IPS-20b (cell line): ENCODE measurements at regions not wholly inside any gene's neighbourhood (a gene's known extent, or its start where the extent isn't known, plus 50 kb on each side); places are given as distances from the start of the nearest gene placed in this dataset.

ENCODE experiments used
- H3K27ac ChIP-seq: one replicate; pipeline ENCODE4 v1.5.1; 2013; ENCODE audit warnings: low read length
- H3K27me3 ChIP-seq: 2 replicates; pipeline ENCODE4 v1.6.1; 2013; ENCODE audit warnings: mild to moderate bottlenecking, low read length, inconsistent platforms; ENCODE audit not compliant: insufficient read depth
- H3K36me3 ChIP-seq: 2 replicates; pipeline ENCODE4 v1.6.1; 2013; ENCODE audit warnings: low read depth, mild to moderate bottlenecking, inconsistent platforms, low read length, moderate library complexity; ENCODE audit not compliant: insufficient read depth
- H3K4me1 ChIP-seq: 2 replicates; pipeline ENCODE4 v1.6.1; 2013; ENCODE audit warnings: mild to moderate bottlenecking, control low read depth, inconsistent platforms, low read length, moderate library complexity; ENCODE audit not compliant: insufficient read depth
- H3K4me3 ChIP-seq: 2 replicates; pipeline ENCODE4 v1.5.1; 2013; ENCODE audit warnings: mild to moderate bottlenecking, low read length, inconsistent platforms
- H3K9ac ChIP-seq: 2 replicates; pipeline ENCODE4 v1.6.1; 2013; ENCODE audit warnings: low read depth, mild to moderate bottlenecking, inconsistent platforms, low read length, moderate library complexity
- H3K9me3 ChIP-seq: 2 replicates; pipeline ENCODE4 v1.6.1; 2013; ENCODE audit warnings: mild to moderate bottlenecking, low read depth, low read length, inconsistent platforms; ENCODE audit not compliant: insufficient read depth

- Histone ChIP-seq H3K27ac (no peak overlapping the region), H3K36me3 (no peaks in the 10 kb centered on the region), H3K9ac (no peak overlapping the region), H3K27me3 (no peaks in the 10 kb centered on the region), H3K4me3 (no peak overlapping the region), H3K4me1 (no peaks in the 10 kb centered on the region), H3K9me3 (no peaks in the 10 kb centered on the region)
These were observed 925.1 kb downstream of the PCDH7 start for GRCh38 chr4:31645236-31645635.

GRCh38 chr4:31647786-31648185 is 927.6 kb downstream of the PCDH7 start:
- Histone ChIP-seq H3K36me3 (no peaks in the 10 kb centered on the region), H3K9ac (no peak overlapping the region), H3K4me3 (no peak overlapping the region), H3K27ac (no peak overlapping the region), H3K4me1 (no peaks in the 10 kb centered on the region), H3K9me3 (no peaks in the 10 kb centered on the region), H3K27me3 (no peaks in the 10 kb centered on the region)

GRCh38 chr4:31649878-31650277 is 929.7 kb downstream of the PCDH7 start:
- Histone ChIP-seq H3K9ac (no peak overlapping the region), H3K36me3 (no peaks in the 10 kb centered on the region), H3K27me3 (no peaks in the 10 kb centered on the region), H3K9me3 (no peaks in the 10 kb centered on the region), H3K27ac (no peak overlapping the region), H3K4me1 (no peaks in the 10 kb centered on the region), H3K4me3 (no peak overlapping the region)

- no peaks in the 10 kb centered on the region for H3K9me3 ChIP-seq
These were observed 931.4 kb downstream of the PCDH7 start for GRCh38 chr4:31651541-31651940.

GRCh38 chr4:31655328-31655727 is 935.2 kb downstream of the PCDH7 start:
- no peak overlapping the region for H3K4me3 ChIP-seq
- no peaks in the 10 kb centered on the region for H3K27me3 ChIP-seq
- H3K9ac ChIP-seq: no peak overlapping the region
- no peak overlapping the region for H3K27ac ChIP-seq
- H3K36me3 ChIP-seq: no peaks in the 10 kb centered on the region
- no peaks in the 10 kb centered on the region for H3K9me3 ChIP-seq
- H3K4me1 ChIP-seq: no peaks in the 10 kb centered on the region

More at GRCh38 chr4:31651541-31651940, 931.4 kb downstream of the PCDH7 start:
- no peak overlapping the region for H3K9ac ChIP-seq
- no peak overlapping the region for H3K4me3 ChIP-seq
- no peaks in the 10 kb centered on the region for H3K27me3 ChIP-seq
- no peaks in the 10 kb centered on the region for H3K36me3 ChIP-seq
- H3K4me1 ChIP-seq: no peaks in the 10 kb centered on the region
- no peak overlapping the region for H3K27ac ChIP-seq

GRCh38 chr4:31657859-31658570 is 937.8 kb downstream of the PCDH7 start:
- Histone ChIP-seq H3K27ac (no peak overlapping the region), H3K4me3 (no peak overlapping the region), H3K9me3 (no peaks in the 10 kb centered on the region), H3K9ac (no peak overlapping the region), H3K36me3 (no peaks in the 10 kb centered on the region), H3K27me3 (no peaks in the 10 kb centered on the region), H3K4me1 (no peaks in the 10 kb centered on the region; the same call in 1 of the 2 replicates)

GRCh38 chr4:31660916-31661315 is 940.7 kb downstream of the PCDH7 start:
- no peaks in the 10 kb centered on the region; the same call in 1 of the 2 replicates for H3K4me1 ChIP-seq
- H3K27me3 ChIP-seq: no peaks in the 10 kb centered on the region
- no peaks in the 10 kb centered on the region for H3K9me3 ChIP-seq
- no peaks in the 10 kb centered on the region for H3K36me3 ChIP-seq
- no peak overlapping the region for H3K4me3 ChIP-seq
- no peak overlapping the region for H3K27ac ChIP-seq
- no peak overlapping the region for H3K9ac ChIP-seq

GRCh38 chr4:31662951-31663350 is 942.8 kb downstream of the PCDH7 start:
- no peaks in the 10 kb centered on the region for H3K27me3 ChIP-seq
- no peaks in the 10 kb centered on the region for H3K9me3 ChIP-seq
- no peaks in the 10 kb centered on the region for H3K36me3 ChIP-seq
- no peaks in the 10 kb centered on the region; the same call in 1 of the 2 replicates for H3K4me1 ChIP-seq
- no peak overlapping the region for H3K9ac ChIP-seq
- H3K27ac ChIP-seq: no peak overlapping the region
- H3K4me3 ChIP-seq: no peak overlapping the region

GRCh38 chr4:31667686-31668085 is 947.5 kb downstream of the PCDH7 start:
- Histone ChIP-seq H3K4me3 (no peak overlapping the region), H3K36me3 (no peaks in the 10 kb centered on the region), H3K27me3 (no peaks in the 10 kb centered on the region), H3K9ac (no peak overlapping the region), H3K27ac (no peak overlapping the region), H3K9me3 (no peaks in the 10 kb centered on the region), H3K4me1 (no peaks in the 10 kb centered on the region; the same call in 1 of the 2 replicates)

GRCh38 chr4:31674313-31674947 is 954.3 kb downstream of the PCDH7 start:
- Histone ChIP-seq H3K4me3 (no peak overlapping the region), H3K36me3 (no peaks in the 10 kb centered on the region), H3K27ac (no peak overlapping the region), H3K4me1 (no peaks in the 10 kb centered on the region; the same call in 1 of the 2 replicates), H3K27me3 (no peaks in the 10 kb centered on the region), H3K9me3 (no peaks in the 10 kb centered on the region), H3K9ac (no peak overlapping the region)

- H3K4me1 ChIP-seq: no peaks in the 10 kb centered on the region; the same call in 1 of the 2 replicates
- H3K36me3 ChIP-seq: no peaks in the 10 kb centered on the region
- H3K9ac ChIP-seq: no peak overlapping the region
- no peak overlapping the region for H3K27ac ChIP-seq
- H3K27me3 ChIP-seq: no peaks in the 10 kb centered on the region
- no peaks in the 10 kb centered on the region for H3K9me3 ChIP-seq
- no peak overlapping the region for H3K4me3 ChIP-seq
These were observed 958.2 kb downstream of the PCDH7 start for GRCh38 chr4:31678356-31678755.

- Histone ChIP-seq H3K9me3 (no peaks in the 10 kb centered on the region), H3K9ac (no peak overlapping the region), H3K27ac (no peak overlapping the region), H3K4me1 (no peaks in the 10 kb centered on the region; the same call in 1 of the 2 replicates), H3K27me3 (no peaks in the 10 kb centered on the region), H3K36me3 (no peaks in the 10 kb centered on the region), H3K4me3 (no peak overlapping the region)
These were observed 962.6 kb downstream of the PCDH7 start for GRCh38 chr4:31682796-31683195.
